Activated CD8-positive, alpha-beta T cell treated with anti-CD3 and anti-CD28 coated beads for 36 hours (primary cell): ENCODE measurements at regions not wholly inside any gene's neighbourhood (a gene's known extent, or its start where the extent isn't known, plus 50 kb on each side); places are given as distances from the start of the nearest gene placed in this dataset.

Experiments
- ATAC-seq: fragments of 200-7000 bp; cut with Tn5 transposase; one replicate; pipeline ENCODE4 v1.10.0; 2021; ENCODE audit warnings: mild to moderate bottlenecking, moderate library complexity
- CTCF ChIA-PET: fragments of 350-600 bp; sonication (Branson Sonifier 250); formaldehyde crosslinking; loops from one replicate; lab custom pipeline; 2021; ENCODE audit warnings: antibody characterized with exemption; lab: Charles Lee
- POLR2A ChIA-PET: fragments of 350-600 bp; sonication (Branson Sonifier 250); formaldehyde crosslinking; loops from one replicate; lab custom pipeline; 2021; ENCODE audit warnings: antibody characterized with exemption; lab: Charles Lee
- DNase-seq: peaks from one replicate; pipeline ENCODE4 v3.0.0-alpha.2; 2020
- H3K27ac Mint-ChIP-seq: one replicate; pipeline ENCODE4 v1.8.0; 2021; ENCODE audit warnings: mild to moderate bottlenecking, mixed read lengths
- H3K27me3 Mint-ChIP-seq: one replicate; pipeline ENCODE4 v1.8.0; 2021; ENCODE audit warnings: mixed read lengths
- H3K36me3 Mint-ChIP-seq: one replicate; pipeline ENCODE4 v1.8.0; 2021; ENCODE audit warnings: low read depth, mixed read lengths
- H3K4me1 Mint-ChIP-seq: one replicate; pipeline ENCODE4 v1.8.0; 2021; ENCODE audit warnings: low read depth, mixed read lengths
- H3K4me3 Mint-ChIP-seq: one replicate; pipeline ENCODE4 v1.8.0; 2021; ENCODE audit warnings: mild to moderate bottlenecking, moderate library complexity, mixed read lengths
- H3K9me3 Mint-ChIP-seq: one replicate; pipeline ENCODE4 v1.8.0; 2021; ENCODE audit warnings: mixed read lengths
- intact Hi-C: fragments of 100-400 bp; cut with micrococcal nuclease; formaldehyde crosslinking; loops from one replicate; pipeline ENCODE4 v1.10.0; 2022
- TF ChIP-seq, protein P1 (sequence below): fragments of 200-600 bp; IDR thresholded peaks from one replicate; pipeline ENCODE4 v1.8.0; 2022; ENCODE audit warnings: antibody characterized with exemption, mild to moderate bottlenecking

DNA sequence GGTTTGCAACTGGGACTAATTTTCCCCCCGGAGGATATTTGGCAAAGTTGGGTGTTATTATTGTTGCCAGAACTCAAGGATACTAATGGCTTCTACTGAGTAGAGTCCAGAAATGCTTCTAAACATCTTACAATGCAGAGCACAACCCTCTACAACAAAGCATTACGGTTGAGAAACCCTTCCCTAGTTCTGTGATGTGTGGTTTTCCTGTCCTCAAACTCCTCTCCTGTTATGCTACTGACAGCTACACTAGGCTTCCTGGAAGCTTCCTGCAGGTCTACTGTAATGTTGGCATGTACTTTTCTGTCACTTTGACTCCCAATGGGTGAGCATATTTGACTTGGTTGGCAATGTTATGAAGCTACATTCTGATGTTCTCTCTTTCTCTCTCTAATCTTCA lies 1656.9 kb downstream of the MRPL39 start:
- no peak for DNase-seq
- no peaks in the 10 kb centered on the region for H3K9me3 Mint-ChIP-seq
- no peak overlapping the region for H3K4me3 Mint-ChIP-seq
- H3K36me3 Mint-ChIP-seq: no peaks in the 10 kb centered on the region
- ChIA-PET POLR2A (no interaction called here), CTCF (no interaction called here)
- TF ChIP-seq, protein P1, sequence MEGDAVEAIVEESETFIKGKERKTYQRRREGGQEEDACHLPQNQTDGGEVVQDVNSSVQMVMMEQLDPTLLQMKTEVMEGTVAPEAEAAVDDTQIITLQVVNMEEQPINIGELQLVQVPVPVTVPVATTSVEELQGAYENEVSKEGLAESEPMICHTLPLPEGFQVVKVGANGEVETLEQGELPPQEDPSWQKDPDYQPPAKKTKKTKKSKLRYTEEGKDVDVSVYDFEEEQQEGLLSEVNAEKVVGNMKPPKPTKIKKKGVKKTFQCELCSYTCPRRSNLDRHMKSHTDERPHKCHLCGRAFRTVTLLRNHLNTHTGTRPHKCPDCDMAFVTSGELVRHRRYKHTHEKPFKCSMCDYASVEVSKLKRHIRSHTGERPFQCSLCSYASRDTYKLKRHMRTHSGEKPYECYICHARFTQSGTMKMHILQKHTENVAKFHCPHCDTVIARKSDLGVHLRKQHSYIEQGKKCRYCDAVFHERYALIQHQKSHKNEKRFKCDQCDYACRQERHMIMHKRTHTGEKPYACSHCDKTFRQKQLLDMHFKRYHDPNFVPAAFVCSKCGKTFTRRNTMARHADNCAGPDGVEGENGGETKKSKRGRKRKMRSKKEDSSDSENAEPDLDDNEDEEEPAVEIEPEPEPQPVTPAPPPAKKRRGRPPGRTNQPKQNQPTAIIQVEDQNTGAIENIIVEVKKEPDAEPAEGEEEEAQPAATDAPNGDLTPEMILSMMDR: no peak
- no peak for ATAC-seq
- H3K27ac Mint-ChIP-seq: no peak overlapping the region
- H3K27me3 Mint-ChIP-seq: no peaks in the 10 kb centered on the region
- H3K4me1 Mint-ChIP-seq: peaks cover 19% of the 10 kb centered on the region
- intact Hi-C loops: no loop called here

GRCh38 chr21:23949493-23949892 lies 1657.8 kb downstream of the MRPL39 start:
- no peak for DNase-seq
- intact Hi-C loops: no loop called here
- peak; percentile 71 for ATAC-seq
- Mint-ChIP-seq H3K36me3 (no peaks in the 10 kb centered on the region), H3K27ac (no peak overlapping the region), H3K4me1 (peaks cover 17% of the 10 kb centered on the region), H3K4me3 (no peak overlapping the region), H3K27me3 (no peaks in the 10 kb centered on the region), H3K9me3 (no peaks in the 10 kb centered on the region)
- TF ChIP-seq, protein P1: no peak
- CTCF ChIA-PET: no interaction called here
- POLR2A ChIA-PET: no interaction called here

DNA sequence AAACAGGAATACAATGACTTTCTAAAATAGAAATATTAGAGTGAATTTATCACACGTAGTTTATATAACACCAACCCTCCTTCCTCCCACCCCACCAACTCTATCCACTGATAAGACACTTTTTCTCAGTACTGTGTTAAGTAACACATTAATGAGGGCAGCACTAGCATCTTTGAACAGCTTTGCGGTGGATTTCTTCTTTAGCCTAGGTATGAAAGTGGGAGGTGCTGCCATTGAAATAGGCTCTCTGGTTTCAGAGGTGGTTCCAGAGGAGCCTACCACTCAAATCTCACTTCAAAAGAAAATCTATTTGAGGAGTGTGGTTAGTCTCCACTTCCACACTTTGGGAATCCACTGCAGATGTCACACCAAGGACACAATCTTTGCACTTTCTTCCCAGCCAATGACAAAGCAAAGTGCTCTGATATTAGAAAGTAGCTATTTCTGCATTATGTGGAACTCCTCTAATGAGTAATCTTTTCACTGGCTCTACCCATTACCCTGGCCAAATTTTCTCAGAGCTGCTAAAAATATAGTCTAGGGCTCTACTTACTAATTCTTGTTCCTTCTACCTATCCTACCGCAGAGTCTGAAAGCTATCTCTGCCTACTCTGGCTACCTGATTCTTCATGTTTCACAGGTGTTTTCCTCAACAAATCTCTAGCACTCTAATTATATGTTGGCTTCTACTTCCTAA lies 1667.8 kb downstream of the MRPL39 start:
- Mint-ChIP-seq H3K9me3 (no peaks in the 10 kb centered on the region), H3K4me3 (no peak overlapping the region), H3K36me3 (no peaks in the 10 kb centered on the region), H3K27me3 (no peaks in the 10 kb centered on the region), H3K27ac (no peak overlapping the region), H3K4me1 (no peaks in the 10 kb centered on the region)
- ATAC-seq (no peak), DNase-seq (no peak)
- TF ChIP-seq, protein P1: no peak
- POLR2A ChIA-PET: no interaction called here
- intact Hi-C loops: no loop called here
- CTCF ChIA-PET: no interaction called here

DNA sequence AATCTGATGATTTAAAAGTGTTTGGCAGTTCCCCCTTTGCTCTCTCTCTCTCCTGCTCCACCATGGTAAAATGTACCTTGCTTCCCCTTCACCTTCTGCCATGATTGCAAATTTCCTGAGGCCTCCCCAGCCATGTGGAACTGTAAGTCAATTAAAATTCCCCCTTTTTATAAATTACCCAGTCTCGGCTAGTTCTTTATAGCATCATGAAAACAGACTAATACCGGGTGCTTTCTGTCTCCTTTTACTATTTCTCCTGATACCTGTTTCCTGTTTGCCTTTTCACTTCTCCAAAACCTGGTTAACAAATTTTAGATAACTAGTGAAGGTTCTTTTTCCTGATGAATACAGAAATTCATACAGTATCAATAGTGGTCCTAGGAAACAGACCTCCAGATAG lies 1670.3 kb downstream of the MRPL39 start:
- DNase-seq: no peak
- Mint-ChIP-seq H3K27me3 (no peaks in the 10 kb centered on the region), H3K27ac (no peak overlapping the region), H3K9me3 (no peaks in the 10 kb centered on the region), H3K36me3 (no peaks in the 10 kb centered on the region), H3K4me3 (no peak overlapping the region), H3K4me1 (no peaks in the 10 kb centered on the region)
- POLR2A ChIA-PET: no interaction called here
- CTCF ChIA-PET: interaction anchor here (2.6 kb wide), 1 partner anchor 83 kb away, joined by 7 read pairs; no protein-coding TSS in a partner anchor
- no peak for ATAC-seq
- intact Hi-C loops: no loop called here
- TF ChIP-seq, protein P1: no peak

DNA sequence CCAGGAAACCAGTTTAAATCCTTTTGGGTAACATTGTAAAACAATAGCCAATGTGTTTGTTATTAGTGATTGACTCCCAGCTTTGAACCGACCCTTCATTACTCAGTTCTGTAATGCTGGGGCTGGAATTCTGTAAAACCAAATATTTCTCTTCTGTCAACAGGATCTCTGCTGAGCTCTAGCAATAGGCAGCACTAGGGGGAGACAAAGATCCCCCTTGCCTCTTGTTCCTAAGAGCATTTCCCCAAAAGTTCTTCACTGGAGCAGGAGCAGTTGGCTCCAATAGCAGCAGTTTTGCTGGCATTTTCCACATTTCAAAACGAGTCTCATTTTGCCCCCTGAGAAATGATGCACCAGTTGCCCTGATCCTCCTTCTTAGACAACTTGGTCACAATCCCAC lies 1671.1 kb downstream of the MRPL39 start:
- POLR2A ChIA-PET: no interaction called here
- intact Hi-C loops: no loop called here
- H3K36me3 Mint-ChIP-seq: no peaks in the 10 kb centered on the region

More for the DNA sequence above, 1671.1 kb downstream of the MRPL39 start:
- peak; percentile 18 for DNase-seq
- no peaks in the 10 kb centered on the region for H3K4me1 Mint-ChIP-seq
- H3K4me3 Mint-ChIP-seq: no peak overlapping the region
- ATAC-seq: no peak
- CTCF ChIA-PET: interaction anchor here (1.0 to 2.6 kb wide), 3 partner anchors 33 to 82 kb away, joined by 3 to 7 read pairs (median 4); no protein-coding TSS in a partner anchor
- TF ChIP-seq, protein P1: peak; percentile 31
- H3K9me3 Mint-ChIP-seq: no peaks in the 10 kb centered on the region
- no peaks in the 10 kb centered on the region for H3K27me3 Mint-ChIP-seq
- no peak overlapping the region for H3K27ac Mint-ChIP-seq
